Sciatic nerve (tissue), 2 donors: ENCODE measurements at regions not wholly inside any gene's neighbourhood (a gene's known extent, or its start where the extent isn't known, plus 50 kb on each side); places are given as distances from the start of the nearest gene placed in this dataset.
"Not testable (repeated sequence)": the region's sequence is repeated elsewhere in the genome, so short reads cannot be mapped to it uniquely, and the experiment has no call there.

Experiments
- ATAC-seq: fragments of 200-7000 bp; cut with Tn5 transposase; one replicate; pipeline ENCODE4 v1.9.1; 2020; ENCODE audit warnings: mild to moderate bottlenecking, moderate library complexity
- DNase-seq: peaks from one replicate; pipeline ENCODE4 v3.0.0-alpha.2; 2020; ENCODE audit warnings: low spot score
- intact Hi-C: fragments of 100-400 bp; cut with DNase I; formaldehyde crosslinking; loops from one replicate; pipeline ENCODE4 v1.14.2; 2022
- donor health status: DM: no; HTN: no; CAD: no.
- donor health status: DM: no; HTN: no; CAD: no.

- DNase-seq (no peak), ATAC-seq (no peak)
- intact Hi-C loops, result no loop called here
These were observed 74.8 kb downstream of the RIN2 start for GRCh38 chr20:19832875-19833274.

- DNase-seq, result no peak
- ATAC-seq, result no peak
- intact Hi-C loops, result no loop called here
These were observed 75.3 kb downstream of the RIN2 start for GRCh38 chr20:19833395-19833794.

- no peak for DNase-seq
- no peak for ATAC-seq
- intact Hi-C loops, result no loop called here
These were observed 76.2 kb downstream of the RIN2 start for GRCh38 chr20:19834287-19834686.

- intact Hi-C loops, result no loop called here
- no peak for ATAC-seq
- DNase-seq, result no peak
These were observed 76.7 kb downstream of the RIN2 start for GRCh38 chr20:19834783-19835182.

GRCh38 chr20:19835533-19836222 lies 77.6 kb downstream of the RIN2 start:
- no peak for ATAC-seq
- intact Hi-C loops, result no loop called here

GRCh38 chr20:19838468-19838867 lies 80.4 kb downstream of the RIN2 start:
- no peak for ATAC-seq
- intact Hi-C loops, result no loop called here
- no peak for DNase-seq

More at GRCh38 chr20:19835533-19836222, 77.6 kb downstream of the RIN2 start:
- no peak for DNase-seq

GRCh38 chr20:19839053-19839452 lies 81.0 kb downstream of the RIN2 start:
- ATAC-seq (no peak), DNase-seq (no peak)
- intact Hi-C loops, result no loop called here

- DNase-seq, result no peak
- intact Hi-C loops, result no loop called here
These were observed 82.2 kb downstream of the RIN2 start for GRCh38 chr20:19840111-19840710.

GRCh38 chr20:19841740-19842139 lies 83.7 kb downstream of the RIN2 start:
- no peak for ATAC-seq
- intact Hi-C loops, result no loop called here
- DNase-seq, result no peak

More at GRCh38 chr20:19840111-19840710, 82.2 kb downstream of the RIN2 start:
- ATAC-seq, result no peak

GRCh38 chr20:19844850-19845249 lies 86.8 kb downstream of the RIN2 start:
- DNase-seq, intact Hi-C loops, ATAC-seq: not testable (repeated sequence)

- ATAC-seq, result no peak
- intact Hi-C loops, result no loop called here
- no peak for DNase-seq
These were observed 89.3 kb downstream of the RIN2 start for GRCh38 chr20:19847383-19847782.

- intact Hi-C loops, result no loop called here
- ATAC-seq, result peak; percentile 94
- no peak for DNase-seq
These were observed 91.5 kb downstream of the RIN2 start for GRCh38 chr20:19849341-19850197.

GRCh38 chr20:19850198-19850533 lies 92.1 kb downstream of the RIN2 start:
- DNase-seq (no peak), ATAC-seq (peak; percentile 70)
- intact Hi-C loops, result no loop called here

- DNase-seq (no peak), ATAC-seq (no peak)
- intact Hi-C loops, result no loop called here
These were observed 93.8 kb downstream of the RIN2 start for GRCh38 chr20:19851861-19852260.

GRCh38 chr20:19855416-19855815 lies 97.4 kb downstream of the RIN2 start:
- no peak for DNase-seq
- intact Hi-C loops, result no loop called here
- ATAC-seq, result no peak

- ATAC-seq, result peak; percentile 77
- intact Hi-C loops, result no loop called here
- DNase-seq, result no peak
These were observed 100.7 kb downstream of the RIN2 start for GRCh38 chr20:19858466-19859371.

- intact Hi-C loops, result no loop called here
- DNase-seq, result no peak
- ATAC-seq, result no peak
These were observed 101.4 kb downstream of the RIN2 start for GRCh38 chr20:19859444-19859843.

GRCh38 chr20:19860737-19861136 lies 102.7 kb downstream of the RIN2 start:
- intact Hi-C loops, result no loop called here
- DNase-seq (no peak), ATAC-seq (no peak)

GRCh38 chr20:19861147-19861759 lies 103.2 kb downstream of the RIN2 start:
- DNase-seq, result no peak
- intact Hi-C loops, result no loop called here
- no peak for ATAC-seq
